Caco-2 (cell line): ENCODE measurements at regions not wholly inside any gene's neighbourhood (a gene's known extent, or its start where the extent isn't known, plus 50 kb on each side); places are given as distances from the start of the nearest gene placed in this dataset.

Experiments
- BruUV-seq: library from RNA; stranded (reverse); fragments of 400-500 nt; replicated peaks from 2 replicates; lab custom pipeline; 2021; lab: Mats Ljungman, UMichigan
- CTCF ChIA-PET: fragments of 300-600 bp; sonication (Branson Sonifier 250); formaldehyde crosslinking; loops from one replicate; lab custom pipeline; 2022; ENCODE audit warnings: antibody characterized with exemption; lab: Charles Lee
- POLR2A ChIA-PET: fragments of 300-600 bp; sonication (Branson Sonifier 250); formaldehyde crosslinking; loops from one replicate; lab custom pipeline; 2022; ENCODE audit warnings: antibody characterized with exemption; lab: Charles Lee
- DNase-seq, 2 experiments: peaks; one replicate each; pipeline versions ENCODE4 v3.0.0 to v3.0.0-alpha.2; 2020 to 2022
- H3K27me3 ChIP-seq: replicated peaks from 2 replicates; pipeline ENCODE4 v1.6.0; 2011; ENCODE audit warnings: low read length; ENCODE audit not compliant: control insufficient read depth, insufficient read depth
- H3K36me3 ChIP-seq: 2 replicates; pipeline ENCODE4 v1.5.1; 2011; ENCODE audit warnings: low read length; ENCODE audit not compliant: control insufficient read depth, insufficient read depth
- H3K4me1 ChIP-seq: fragments of 250-450 bp; sonication (Bioruptor Pico); 2 replicates; pipeline ENCODE4 v1.5.1; 2020; ENCODE audit warnings: mild to moderate bottlenecking
- H3K4me3 ChIP-seq: 2 replicates; pipeline ENCODE4 v1.5.1; 2011; ENCODE audit warnings: low read depth, mild to moderate bottlenecking, control low read depth, low read length
- H3K9me3 ChIP-seq: fragments of 250-450 bp; sonication (Bioruptor Pico); 2 replicates; pipeline ENCODE4 v1.5.1; 2020; ENCODE audit warnings: mild to moderate bottlenecking, moderate library complexity
- H3K27ac Mint-ChIP-seq: one replicate; pipeline ENCODE4 v1.8.0; 2022; ENCODE audit warnings: mixed read lengths; ENCODE audit not compliant: unreplicated experiment
- H3K27me3 Mint-ChIP-seq: one replicate; pipeline ENCODE4 v1.8.0; 2022; ENCODE audit warnings: mixed read lengths; ENCODE audit not compliant: insufficient read depth, unreplicated experiment
- H3K36me3 Mint-ChIP-seq: one replicate; pipeline ENCODE4 v1.8.0; 2022; ENCODE audit warnings: mild to moderate bottlenecking, mixed read lengths; ENCODE audit not compliant: insufficient read depth, unreplicated experiment
- H3K4me1 Mint-ChIP-seq: one replicate; pipeline ENCODE4 v1.8.0; 2022; ENCODE audit warnings: low read depth, mixed read lengths; ENCODE audit not compliant: unreplicated experiment
- H3K4me3 Mint-ChIP-seq: one replicate; pipeline ENCODE4 v1.8.0; 2022; ENCODE audit warnings: mild to moderate bottlenecking, moderate library complexity, mixed read lengths; ENCODE audit not compliant: unreplicated experiment
- H3K9me3 Mint-ChIP-seq: one replicate; pipeline ENCODE4 v1.8.0; 2022; ENCODE audit warnings: mixed read lengths; ENCODE audit not compliant: unreplicated experiment
- intact Hi-C: fragments of 100-400 bp; cut with micrococcal nuclease; formaldehyde crosslinking; loops from one replicate; pipeline ENCODE4 v1.10.0; 2022; ENCODE audit not compliant: unreplicated experiment
- TF ChIP-seq, protein P1 (sequence below), 2 experiments: fragments of 200-600 bp in 1 of 2; IDR thresholded peaks; 1 replicate in 1 of 2; 2 replicates in 1 of 2; pipeline versions ENCODE4 v1.5.1 to v1.8.0; 2011 to 2022; ENCODE audit warnings: antibody characterized with exemption in 1 of 2, control low read depth in 1 of 2, inconsistent platforms in 1 of 2, low read depth in 1 of 2, low read length in 1 of 2, mild to moderate bottlenecking in 1 of 2, moderate library complexity in 1 of 2; ENCODE audit not compliant: insufficient read depth in 1 of 2, severe bottlenecking in 1 of 2, unreplicated experiment in 1 of 2

DNA sequence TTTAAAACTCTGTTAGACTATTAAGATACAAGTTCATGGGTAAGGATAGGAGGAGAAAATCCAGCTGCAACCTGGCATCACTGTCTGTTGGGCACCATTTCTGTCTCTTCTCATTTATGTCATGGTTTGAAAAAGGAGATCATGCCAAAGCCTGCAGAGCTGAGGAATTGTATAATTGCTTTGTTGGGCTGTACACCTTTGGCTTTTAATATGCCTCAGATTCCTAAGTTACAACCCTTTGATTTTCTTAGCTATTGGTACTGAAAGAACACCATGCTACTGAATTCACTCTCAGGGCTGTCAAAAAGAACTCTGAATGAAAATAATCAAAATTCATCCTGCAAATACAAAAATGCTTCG is 174.3 kb downstream of the ACKR3 start:
- intact Hi-C loops = no loop called here
- no peak overlapping the region for H3K27ac Mint-ChIP-seq
- Histone ChIP-seq H3K27me3 (no peaks in the 10 kb centered on the region), H3K9me3 (no peaks in the 10 kb centered on the region), H3K4me3 (no peak overlapping the region), H3K4me1 (peaks cover 23% of the 10 kb centered on the region), H3K36me3 (no peaks in the 10 kb centered on the region)
- POLR2A ChIA-PET = no interaction called here
- no peaks in the 10 kb centered on the region for H3K27me3 Mint-ChIP-seq
- no TSS peak for BruUV-seq
- DNase-seq = no peak
- CTCF ChIA-PET = no interaction called here
- TF ChIP-seq, protein P1, sequence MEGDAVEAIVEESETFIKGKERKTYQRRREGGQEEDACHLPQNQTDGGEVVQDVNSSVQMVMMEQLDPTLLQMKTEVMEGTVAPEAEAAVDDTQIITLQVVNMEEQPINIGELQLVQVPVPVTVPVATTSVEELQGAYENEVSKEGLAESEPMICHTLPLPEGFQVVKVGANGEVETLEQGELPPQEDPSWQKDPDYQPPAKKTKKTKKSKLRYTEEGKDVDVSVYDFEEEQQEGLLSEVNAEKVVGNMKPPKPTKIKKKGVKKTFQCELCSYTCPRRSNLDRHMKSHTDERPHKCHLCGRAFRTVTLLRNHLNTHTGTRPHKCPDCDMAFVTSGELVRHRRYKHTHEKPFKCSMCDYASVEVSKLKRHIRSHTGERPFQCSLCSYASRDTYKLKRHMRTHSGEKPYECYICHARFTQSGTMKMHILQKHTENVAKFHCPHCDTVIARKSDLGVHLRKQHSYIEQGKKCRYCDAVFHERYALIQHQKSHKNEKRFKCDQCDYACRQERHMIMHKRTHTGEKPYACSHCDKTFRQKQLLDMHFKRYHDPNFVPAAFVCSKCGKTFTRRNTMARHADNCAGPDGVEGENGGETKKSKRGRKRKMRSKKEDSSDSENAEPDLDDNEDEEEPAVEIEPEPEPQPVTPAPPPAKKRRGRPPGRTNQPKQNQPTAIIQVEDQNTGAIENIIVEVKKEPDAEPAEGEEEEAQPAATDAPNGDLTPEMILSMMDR (IDR thresholded peaks at IDR 0.05; ENCODE audit: insufficient read depth in 1 of 2, low read depth in 1 of 2, low read length in 1 of 2, severe bottlenecking in 1 of 2, unreplicated experiment in 1 of 2) = no peak
- H3K4me1 Mint-ChIP-seq = peaks cover 19% of the 10 kb centered on the region
- no peaks in the 10 kb centered on the region for H3K36me3 Mint-ChIP-seq
- no peak overlapping the region for H3K4me3 Mint-ChIP-seq
- peaks cover 10% of the 10 kb centered on the region for H3K9me3 Mint-ChIP-seq

DNA sequence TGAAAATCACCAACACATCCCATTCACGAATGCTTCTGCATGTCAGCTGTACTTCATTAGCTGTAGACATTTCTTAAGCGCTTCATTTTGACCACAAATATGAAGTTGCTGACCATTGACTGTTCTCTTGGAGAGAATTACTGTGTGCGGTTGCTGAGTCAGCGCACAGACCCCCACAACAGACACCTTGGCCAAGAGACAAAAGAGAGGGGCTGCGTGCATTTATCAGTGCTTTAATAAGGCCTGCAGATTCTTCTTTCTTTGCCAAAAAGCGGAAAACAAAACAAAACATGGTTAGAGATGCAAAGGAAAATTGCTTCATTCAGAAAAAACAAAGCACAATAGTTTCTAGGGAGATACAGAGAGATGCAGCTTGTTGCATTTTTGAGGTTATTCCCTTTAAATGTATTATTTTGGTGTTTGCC is 174.7 kb downstream of the ACKR3 start:
- H3K27me3 Mint-ChIP-seq = no peaks in the 10 kb centered on the region
- H3K36me3 Mint-ChIP-seq = no peaks in the 10 kb centered on the region
- H3K4me3 ChIP-seq = no peak overlapping the region
- H3K36me3 ChIP-seq = no peaks in the 10 kb centered on the region
- H3K9me3 Mint-ChIP-seq = peaks cover 6% of the 10 kb centered on the region
- BruUV-seq = no TSS peak
- H3K9me3 ChIP-seq = no peaks in the 10 kb centered on the region
- H3K27ac Mint-ChIP-seq = no peak overlapping the region
- H3K4me1 ChIP-seq = peaks cover 23% of the 10 kb centered on the region
- H3K27me3 ChIP-seq = no peaks in the 10 kb centered on the region
- intact Hi-C loops = no loop called here
- peaks cover 19% of the 10 kb centered on the region for H3K4me1 Mint-ChIP-seq
- POLR2A ChIA-PET = no interaction called here
- DNase-seq = no peak
- TF ChIP-seq, protein P1 (IDR thresholded peaks at IDR 0.05; ENCODE audit: insufficient read depth in 1 of 2, low read depth in 1 of 2, low read length in 1 of 2, severe bottlenecking in 1 of 2, unreplicated experiment in 1 of 2) = no peak
- H3K4me3 Mint-ChIP-seq = no peak overlapping the region
- CTCF ChIA-PET = no interaction called here

DNA sequence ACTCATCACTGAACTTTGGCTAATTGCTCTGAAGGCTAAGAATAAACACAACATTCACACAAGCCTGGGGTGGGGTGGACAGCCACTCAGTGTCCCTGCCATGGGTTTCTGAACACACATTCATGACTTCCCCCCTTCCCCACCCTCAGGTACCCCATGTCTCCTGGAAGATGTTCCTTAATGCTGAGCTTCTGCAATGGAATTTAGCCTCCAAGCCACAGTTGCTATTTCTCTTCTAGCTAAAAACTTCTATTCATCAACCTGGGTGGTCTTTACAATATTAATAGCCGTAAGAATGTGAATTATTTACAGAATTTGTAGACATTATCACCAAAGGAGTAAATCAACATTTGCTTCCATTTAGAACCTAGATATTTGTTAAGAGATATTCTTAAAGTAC is 175.1 kb downstream of the ACKR3 start:
- CTCF ChIA-PET = no interaction called here
- H3K9me3 Mint-ChIP-seq = peaks cover 2% of the 10 kb centered on the region

More for the DNA sequence above, 175.1 kb downstream of the ACKR3 start:
- Histone ChIP-seq H3K9me3 (no peaks in the 10 kb centered on the region), H3K27me3 (no peaks in the 10 kb centered on the region), H3K4me1 (peaks cover 23% of the 10 kb centered on the region), H3K4me3 (no peak overlapping the region), H3K36me3 (no peaks in the 10 kb centered on the region)
- Mint-ChIP-seq H3K27ac (peak overlapping the region; percentile 88), H3K36me3 (no peaks in the 10 kb centered on the region), H3K27me3 (no peaks in the 10 kb centered on the region), H3K4me3 (no peak overlapping the region), H3K4me1 (peaks cover 19% of the 10 kb centered on the region)
- TF ChIP-seq, protein P1 (IDR thresholded peaks at IDR 0.05; ENCODE audit: insufficient read depth in 1 of 2, low read depth in 1 of 2, low read length in 1 of 2, severe bottlenecking in 1 of 2, unreplicated experiment in 1 of 2) = no peak
- no peak for DNase-seq
- intact Hi-C loops = loop anchor here (1.0 kb wide), 1 partner anchor 51 kb away; no protein-coding TSS in a partner anchor
- no TSS peak for BruUV-seq
- POLR2A ChIA-PET = no interaction called here
